ENCODE measurements at regions not wholly inside any gene's neighbourhood (a gene's known extent, or its start where the extent isn't known, plus 50 kb on each side); places are given as distances from the start of the nearest gene placed in this dataset.
"Not testable (repeated sequence)": the region's sequence is repeated elsewhere in the genome, so short reads cannot be mapped to it uniquely, and the experiment has no call there.

GRCh38 chr7:9082203-9082602, 648.8 kb downstream of the NXPH1 start:
- no peak for DNase-seq

GRCh38 chr7:9083837-9084236, 650.4 kb downstream of the NXPH1 start:
- DNase-seq: no peak

- DNase-seq: no peak
These were observed 657.9 kb downstream of the NXPH1 start for GRCh38 chr7:9091282-9091681.

- DNase-seq: no peak
These were observed 664.2 kb downstream of the NXPH1 start for GRCh38 chr7:9097565-9098060.

GRCh38 chr7:9100289-9100688, 666.9 kb downstream of the NXPH1 start:
- DNase-seq: no peak

GRCh38 chr7:9102846-9103245, 669.4 kb downstream of the NXPH1 start:
- no peak for DNase-seq

- DNase-seq: no peak
These were observed 673.3 kb downstream of the NXPH1 start for GRCh38 chr7:9106747-9107146.

- DNase-seq: no peak
These were observed 686.9 kb downstream of the NXPH1 start for GRCh38 chr7:9120331-9120730.

GRCh38 chr7:9124320-9124719, 690.9 kb downstream of the NXPH1 start:
- no peak for DNase-seq

- DNase-seq: no peak
These were observed 691.8 kb downstream of the NXPH1 start for GRCh38 chr7:9125246-9125645.

GRCh38 chr7:9127901-9128300, 694.5 kb downstream of the NXPH1 start:
- no peak for DNase-seq

GRCh38 chr7:9148687-9149086, 715.3 kb downstream of the NXPH1 start:
- DNase-seq: no peak

GRCh38 chr7:9149499-9150082, 716.2 kb downstream of the NXPH1 start:
- DNase-seq: no peak

GRCh38 chr7:9163691-9164090, 730.3 kb downstream of the NXPH1 start:
- not testable (repeated sequence) for DNase-seq

- no peak for DNase-seq
These were observed 742.5 kb downstream of the NXPH1 start for GRCh38 chr7:9175871-9176270.

- no peak for DNase-seq
These were observed 747.9 kb downstream of the NXPH1 start for GRCh38 chr7:9181356-9181755.

- no peak for DNase-seq
These were observed 753.3 kb downstream of the NXPH1 start for GRCh38 chr7:9186730-9187129.

GRCh38 chr7:9189703-9190102, 756.3 kb downstream of the NXPH1 start:
- no peak for DNase-seq

- no peak for DNase-seq
These were observed 759.6 kb downstream of the NXPH1 start for GRCh38 chr7:9192969-9193368.

GRCh38 chr7:9200626-9201025, 767.2 kb downstream of the NXPH1 start:
- DNase-seq: no peak

GRCh38 chr7:9201928-9202327, 768.5 kb downstream of the NXPH1 start:
- DNase-seq: no peak

- no peak for DNase-seq
These were observed 771.2 kb downstream of the NXPH1 start for GRCh38 chr7:9204571-9204970.

- DNase-seq: no peak
These were observed 776.7 kb downstream of the NXPH1 start for GRCh38 chr7:9210114-9210513.

GRCh38 chr7:9217204-9217603, 783.8 kb downstream of the NXPH1 start:
- DNase-seq: no peak

GRCh38 chr7:9226500-9226899, 793.1 kb downstream of the NXPH1 start:
- DNase-seq: no peak

Data from hematopoietic multipotent progenitor cell treated with erythropoietin and hydrocortisone succinate and interleukin-3 and kit ligand, for 8 days (in vitro differentiated cells).